H1 (cell line): ENCODE measurements at regions not wholly inside any gene's neighbourhood (a gene's known extent, or its start where the extent isn't known, plus 50 kb on each side); places are given as distances from the start of the nearest gene placed in this dataset.

ENCODE experiments used
- NANOG ChIP-seq: IDR thresholded peaks from 2 replicates; pipeline ENCODE4 v1.6.1; 2011; ENCODE audit warnings: low read length, low read depth, mild to moderate bottlenecking, inconsistent platforms; ENCODE audit not compliant: insufficient read depth, poor library complexity, severe bottlenecking
- YY1 ChIP-seq: IDR thresholded peaks from 2 replicates; pipeline ENCODE4 v1.6.1; 2011; ENCODE audit warnings: low read depth, mild to moderate bottlenecking, low read length
- TF ChIP-seq, protein P1 (sequence below): IDR thresholded peaks from 2 replicates; pipeline ENCODE4 v1.6.1; 2011; ENCODE audit warnings: low read depth, mild to moderate bottlenecking, low read length; ENCODE audit not compliant: insufficient read depth

DNA sequence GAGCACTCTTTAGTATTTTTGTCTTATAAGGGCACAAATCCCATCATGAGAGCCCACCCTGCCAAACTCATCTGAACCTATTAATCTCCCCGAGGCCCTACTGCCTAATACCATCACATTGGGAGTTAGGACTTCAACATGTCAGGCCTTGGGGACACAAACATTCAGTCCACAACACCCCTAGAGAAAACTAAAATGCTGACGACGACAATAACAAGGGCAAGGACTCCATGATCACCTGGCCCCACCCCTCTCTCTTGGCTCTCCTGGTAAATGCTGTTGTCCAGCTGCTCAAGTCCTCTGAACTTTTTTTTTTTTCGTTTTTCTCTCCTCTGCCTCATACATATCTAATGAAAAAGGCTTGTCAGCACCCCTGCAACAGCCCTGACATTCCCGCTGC lies 118.8 kb upstream of the MKI67 start (continued):
- TF ChIP-seq, protein P1, sequence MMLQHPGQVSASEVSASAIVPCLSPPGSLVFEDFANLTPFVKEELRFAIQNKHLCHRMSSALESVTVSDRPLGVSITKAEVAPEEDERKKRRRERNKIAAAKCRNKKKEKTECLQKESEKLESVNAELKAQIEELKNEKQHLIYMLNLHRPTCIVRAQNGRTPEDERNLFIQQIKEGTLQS, result no peak
- TF ChIP-seq NANOG, result no peak
- no peak for TF ChIP-seq YY1
